ENCODE measurements at regions not wholly inside any gene's neighbourhood (a gene's known extent, or its start where the extent isn't known, plus 50 kb on each side); places are given as distances from the start of the nearest gene placed in this dataset.

DNA sequence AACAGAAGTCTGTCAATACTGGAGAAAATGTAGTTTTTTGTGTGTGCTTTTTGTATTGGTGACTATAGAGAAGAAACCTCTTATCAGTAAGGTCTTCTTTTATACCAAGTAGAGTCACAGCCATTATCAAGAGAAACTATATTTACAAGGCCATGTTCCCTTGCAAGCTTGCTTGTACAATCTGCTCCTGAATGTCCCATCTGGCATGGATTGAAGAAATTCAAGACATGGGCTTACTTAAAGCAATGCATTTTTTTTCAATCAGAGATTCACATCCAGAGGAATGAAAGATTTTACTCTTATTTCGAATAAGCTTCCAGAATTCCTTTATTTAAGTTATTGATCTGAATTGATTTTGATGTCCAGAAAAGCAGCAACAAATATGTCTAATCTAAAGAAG is 537.3 kb upstream of the RPS6KA3 start:
- no peak for DNase-seq
- no peaks in the 10 kb centered on the region for H3K4me1 Mint-ChIP-seq (ENCODE audit: low read depth)
- H3K4me3 Mint-ChIP-seq = no peak overlapping the region
- H3K36me3 Mint-ChIP-seq (ENCODE audit: low read depth) = no peaks in the 10 kb centered on the region
- no peak overlapping the region for H3K27ac Mint-ChIP-seq
- no peaks in the 10 kb centered on the region for H3K9me3 Mint-ChIP-seq
- peaks cover 8% of the 10 kb centered on the region for H3K27me3 Mint-ChIP-seq

DNA sequence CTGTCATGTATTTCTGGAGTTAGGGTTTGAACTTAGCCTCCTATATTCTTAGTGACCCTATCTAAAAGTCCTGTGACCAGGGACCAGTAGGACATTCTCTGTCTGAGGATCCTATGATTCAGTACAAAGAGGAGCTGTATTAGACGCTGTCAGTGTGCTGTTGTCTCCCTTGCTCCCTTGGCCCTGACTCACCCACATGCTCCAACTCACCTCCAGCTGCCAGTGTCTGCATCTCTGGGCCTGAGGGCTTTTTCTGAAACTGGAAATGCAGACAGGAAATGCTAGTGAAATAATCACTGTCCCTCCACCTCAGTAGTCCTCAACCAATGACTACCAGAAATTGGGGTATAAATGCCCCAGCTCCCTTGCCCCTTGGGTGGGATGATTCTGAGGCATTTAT is 535.3 kb upstream of the RPS6KA3 start:
- H3K9me3 Mint-ChIP-seq = no peaks in the 10 kb centered on the region
- no peaks in the 10 kb centered on the region for H3K4me1 Mint-ChIP-seq (ENCODE audit: low read depth)
- H3K4me3 Mint-ChIP-seq = no peak overlapping the region
- H3K27me3 Mint-ChIP-seq = peaks cover 10% of the 10 kb centered on the region
- no peaks in the 10 kb centered on the region for H3K36me3 Mint-ChIP-seq (ENCODE audit: low read depth)
- no peak overlapping the region for H3K27ac Mint-ChIP-seq
- no peak for DNase-seq

DNA sequence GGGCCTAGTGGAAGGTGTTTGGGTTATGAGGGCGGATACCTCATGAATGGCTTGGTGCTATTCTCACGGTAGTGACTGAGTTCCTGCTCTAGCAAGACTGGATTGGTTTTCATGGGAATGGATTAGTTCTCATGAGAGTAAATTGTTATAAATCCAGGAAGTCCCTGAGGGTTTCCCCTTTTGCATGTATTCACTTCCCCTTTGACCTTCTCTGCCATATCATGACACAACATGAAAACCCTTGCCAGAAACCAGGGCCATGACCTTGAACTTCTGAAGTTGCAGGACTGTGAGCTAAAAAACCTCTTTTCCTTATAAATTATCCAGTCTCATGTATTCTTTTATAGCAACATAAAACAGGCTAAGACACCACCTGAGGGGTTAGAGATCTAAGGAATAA is 529.7 kb upstream of the RPS6KA3 start:
- no peak overlapping the region for H3K4me3 Mint-ChIP-seq
- H3K9me3 Mint-ChIP-seq = no peaks in the 10 kb centered on the region
- H3K36me3 Mint-ChIP-seq (ENCODE audit: low read depth) = no peaks in the 10 kb centered on the region
- H3K27me3 Mint-ChIP-seq = peaks cover 14% of the 10 kb centered on the region
- DNase-seq = no peak
- no peaks in the 10 kb centered on the region for H3K4me1 Mint-ChIP-seq (ENCODE audit: low read depth)
- H3K27ac Mint-ChIP-seq = no peak overlapping the region

DNA sequence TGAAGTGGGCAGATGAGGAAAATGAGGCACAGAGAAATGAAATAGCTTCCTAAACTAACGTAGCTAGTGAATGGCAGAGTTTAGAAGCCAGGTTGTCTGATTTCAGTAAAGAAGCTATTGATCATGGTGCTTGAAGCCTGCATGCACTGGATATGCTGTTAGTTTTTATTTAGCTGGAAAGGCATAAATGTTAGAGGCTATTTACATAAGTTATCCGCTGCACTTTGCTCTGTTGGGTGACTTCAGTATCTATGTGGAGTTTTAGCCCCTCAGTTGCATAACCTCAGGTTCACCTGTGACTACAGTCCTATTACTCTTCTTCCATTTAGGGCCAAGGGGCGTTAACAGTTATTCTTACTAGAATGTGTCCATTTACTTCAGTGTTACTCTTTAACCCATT is 522.4 kb upstream of the RPS6KA3 start:
- Mint-ChIP-seq H3K4me1 (ENCODE audit: low read depth) (no peaks in the 10 kb centered on the region), H3K4me3 (no peak overlapping the region), H3K9me3 (no peaks in the 10 kb centered on the region), H3K27me3 (no peaks in the 10 kb centered on the region), H3K27ac (no peak overlapping the region), H3K36me3 (ENCODE audit: low read depth) (no peaks in the 10 kb centered on the region)
- no peak for DNase-seq

DNA sequence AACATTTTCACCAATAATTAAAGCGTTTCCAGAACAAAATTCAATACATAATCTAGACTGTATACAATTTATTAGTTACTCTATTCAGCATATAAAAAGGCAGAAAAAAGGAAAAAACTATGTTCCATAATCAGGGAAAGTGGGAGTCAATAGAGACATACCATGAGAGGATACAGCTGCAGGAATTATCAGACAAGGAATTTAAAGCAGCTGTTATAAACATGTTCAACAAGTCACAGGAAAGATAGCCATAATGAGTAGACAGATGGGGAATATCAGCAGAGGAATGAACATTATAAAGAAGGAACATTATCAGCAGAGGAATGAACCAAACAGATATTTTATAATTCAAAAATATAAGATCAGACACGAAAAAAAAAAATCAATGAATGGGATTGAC is 500.6 kb upstream of the RPS6KA3 start:
- Mint-ChIP-seq H3K4me1 (ENCODE audit: low read depth) (no peaks in the 10 kb centered on the region), H3K4me3 (no peak overlapping the region), H3K9me3 (peaks cover 10% of the 10 kb centered on the region), H3K36me3 (ENCODE audit: low read depth) (no peaks in the 10 kb centered on the region), H3K27me3 (peaks cover 8% of the 10 kb centered on the region), H3K27ac (no peak overlapping the region)
- DNase-seq = no peak

DNA sequence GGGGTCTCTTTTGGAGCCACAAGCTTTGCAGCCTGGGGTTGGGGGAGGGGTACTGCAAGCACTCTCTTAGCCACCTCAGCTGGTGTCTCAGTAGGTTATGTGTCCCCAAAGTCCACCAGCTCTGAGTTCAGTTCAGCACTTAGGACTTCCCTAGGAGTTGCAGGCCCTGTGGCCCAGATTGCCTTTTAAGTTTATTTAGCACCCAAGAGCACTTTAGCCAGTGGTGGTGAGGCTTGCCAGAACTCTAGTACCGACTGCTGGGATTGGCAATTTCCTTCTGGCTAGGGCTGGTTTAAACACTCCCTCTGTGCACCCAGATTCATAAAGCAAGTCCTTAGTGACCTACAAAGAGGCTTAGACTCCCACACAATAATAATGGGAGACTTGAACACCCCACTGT is 489.9 kb upstream of the RPS6KA3 start:
- Mint-ChIP-seq H3K4me1 (ENCODE audit: low read depth) (no peaks in the 10 kb centered on the region), H3K9me3 (no peaks in the 10 kb centered on the region), H3K27me3 (peaks cover 33% of the 10 kb centered on the region), H3K4me3 (no peak overlapping the region), H3K36me3 (ENCODE audit: low read depth) (no peaks in the 10 kb centered on the region), H3K27ac (no peak overlapping the region)
- DNase-seq = no peak

DNA sequence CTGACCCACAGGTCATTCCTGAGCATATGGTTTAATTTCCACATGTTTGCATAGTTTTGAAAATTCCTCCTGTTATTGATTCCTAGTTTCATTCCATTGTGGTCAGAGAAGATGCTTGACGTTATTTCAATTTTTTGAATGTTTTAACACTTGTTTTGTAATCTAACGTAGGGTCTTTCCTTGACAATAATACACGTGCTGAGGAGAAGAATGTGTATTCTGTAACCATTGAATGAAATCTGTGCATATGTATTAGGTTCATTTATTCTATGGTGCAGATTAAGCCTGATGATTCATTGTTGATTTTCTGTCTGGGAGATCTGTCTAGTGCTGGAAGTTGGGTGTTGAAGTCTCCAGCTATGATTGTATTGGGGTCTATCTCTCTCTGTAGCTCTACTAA is 486.4 kb upstream of the RPS6KA3 start:
- H3K27me3 Mint-ChIP-seq = peaks cover 43% of the 10 kb centered on the region
- no peak for DNase-seq

DNA sequence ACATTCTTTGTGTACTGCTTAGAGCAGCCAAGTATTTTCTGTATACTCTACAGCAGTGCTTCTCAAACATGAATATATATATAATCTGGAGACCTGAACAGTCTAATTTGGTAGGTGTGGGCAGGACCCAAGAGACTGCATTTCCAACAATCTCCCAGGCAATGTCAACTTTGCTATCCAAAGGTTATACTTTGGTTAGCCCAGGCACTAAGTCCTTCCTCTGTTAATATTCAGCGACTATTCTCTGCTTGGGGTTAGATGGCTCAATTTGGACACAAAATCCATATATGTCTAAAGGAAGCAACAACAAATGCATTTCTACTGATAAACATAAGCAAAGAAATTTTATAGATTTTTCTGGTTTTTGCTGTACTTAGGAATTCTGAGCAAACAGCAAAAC is 480.0 kb upstream of the RPS6KA3 start:
- Mint-ChIP-seq H3K4me1 (ENCODE audit: low read depth) (no peaks in the 10 kb centered on the region), H3K4me3 (no peak overlapping the region), H3K36me3 (ENCODE audit: low read depth) (no peaks in the 10 kb centered on the region), H3K27me3 (peaks cover 22% of the 10 kb centered on the region), H3K27ac (no peak overlapping the region), H3K9me3 (no peaks in the 10 kb centered on the region)
- DNase-seq = no peak

More for the DNA sequence above, 486.4 kb upstream of the RPS6KA3 start:
- no peaks in the 10 kb centered on the region for H3K9me3 Mint-ChIP-seq
- no peaks in the 10 kb centered on the region for H3K4me1 Mint-ChIP-seq (ENCODE audit: low read depth)
- H3K4me3 Mint-ChIP-seq = no peak overlapping the region
- H3K36me3 Mint-ChIP-seq (ENCODE audit: low read depth) = no peaks in the 10 kb centered on the region
- no peak overlapping the region for H3K27ac Mint-ChIP-seq

DNA sequence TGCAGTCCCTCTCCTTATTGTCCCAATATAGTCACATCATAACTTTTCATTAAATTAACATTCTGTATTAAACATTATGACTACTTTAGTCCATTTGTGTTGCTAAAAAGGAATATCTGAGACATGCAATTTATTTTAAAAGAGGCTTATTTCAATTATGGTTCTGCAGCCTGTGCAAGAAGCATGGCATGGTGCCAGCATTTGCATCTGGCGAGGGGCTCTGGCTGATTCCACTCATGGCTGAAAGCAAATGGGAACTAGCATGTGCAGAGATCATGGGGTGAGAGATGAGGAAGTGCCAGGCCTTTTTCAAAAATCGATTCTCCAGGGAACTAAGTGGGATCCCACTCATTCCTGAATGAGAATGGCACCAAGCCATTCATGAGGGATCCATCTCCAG is 476.3 kb upstream of the RPS6KA3 start:
- H3K27ac Mint-ChIP-seq = no peak overlapping the region
- peaks cover 23% of the 10 kb centered on the region for H3K27me3 Mint-ChIP-seq
- H3K4me3 Mint-ChIP-seq = no peak overlapping the region

DNA sequence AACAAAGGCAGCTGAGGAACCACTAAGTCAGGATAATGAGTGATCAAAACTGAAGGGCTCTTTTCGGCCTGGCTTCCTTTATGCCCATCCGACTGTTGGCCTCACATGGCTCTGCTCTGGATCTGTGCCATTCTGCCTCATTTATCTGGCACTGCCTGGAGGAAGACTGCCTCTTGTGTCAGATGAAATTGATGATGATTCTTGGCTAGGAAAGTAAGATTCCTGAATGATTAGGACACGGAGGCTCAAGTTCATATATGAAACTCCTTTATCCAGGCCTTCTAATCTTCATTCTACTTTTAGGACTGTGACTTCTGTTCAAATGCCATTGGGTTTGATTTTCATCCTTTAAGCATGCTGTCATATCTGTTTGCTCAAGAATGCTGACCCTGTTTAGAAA is 475.4 kb upstream of the RPS6KA3 start:
- Mint-ChIP-seq H3K27ac (no peak overlapping the region), H3K4me3 (no peak overlapping the region), H3K4me1 (ENCODE audit: low read depth) (no peaks in the 10 kb centered on the region), H3K9me3 (no peaks in the 10 kb centered on the region), H3K27me3 (peaks cover 23% of the 10 kb centered on the region), H3K36me3 (ENCODE audit: low read depth) (no peaks in the 10 kb centered on the region)
- no peak for DNase-seq

More for the DNA sequence above, 476.3 kb upstream of the RPS6KA3 start:
- DNase-seq = no peak
- no peaks in the 10 kb centered on the region for H3K36me3 Mint-ChIP-seq (ENCODE audit: low read depth)
- H3K9me3 Mint-ChIP-seq = no peaks in the 10 kb centered on the region
- H3K4me1 Mint-ChIP-seq (ENCODE audit: low read depth) = no peaks in the 10 kb centered on the region

DNA sequence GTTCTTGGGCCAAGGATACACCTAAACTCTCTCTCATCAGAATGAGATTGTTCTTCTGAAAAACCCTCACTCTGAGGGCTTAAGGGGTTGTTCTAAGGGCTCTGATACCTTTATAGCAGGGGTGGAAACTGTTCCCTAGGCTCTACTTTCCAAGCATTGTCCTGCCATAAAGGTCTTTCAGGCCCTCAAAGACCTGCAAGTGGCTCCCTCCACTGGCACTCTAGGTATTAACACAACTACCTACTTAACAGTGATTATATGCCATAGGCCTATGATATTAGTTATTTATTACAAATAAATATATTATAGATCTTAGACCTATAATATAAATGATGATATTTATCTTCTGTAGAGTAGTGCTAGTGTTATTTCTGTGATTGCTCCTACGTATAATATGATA is 473.7 kb upstream of the RPS6KA3 start:
- H3K4me1 Mint-ChIP-seq (ENCODE audit: low read depth) = no peaks in the 10 kb centered on the region

DNA sequence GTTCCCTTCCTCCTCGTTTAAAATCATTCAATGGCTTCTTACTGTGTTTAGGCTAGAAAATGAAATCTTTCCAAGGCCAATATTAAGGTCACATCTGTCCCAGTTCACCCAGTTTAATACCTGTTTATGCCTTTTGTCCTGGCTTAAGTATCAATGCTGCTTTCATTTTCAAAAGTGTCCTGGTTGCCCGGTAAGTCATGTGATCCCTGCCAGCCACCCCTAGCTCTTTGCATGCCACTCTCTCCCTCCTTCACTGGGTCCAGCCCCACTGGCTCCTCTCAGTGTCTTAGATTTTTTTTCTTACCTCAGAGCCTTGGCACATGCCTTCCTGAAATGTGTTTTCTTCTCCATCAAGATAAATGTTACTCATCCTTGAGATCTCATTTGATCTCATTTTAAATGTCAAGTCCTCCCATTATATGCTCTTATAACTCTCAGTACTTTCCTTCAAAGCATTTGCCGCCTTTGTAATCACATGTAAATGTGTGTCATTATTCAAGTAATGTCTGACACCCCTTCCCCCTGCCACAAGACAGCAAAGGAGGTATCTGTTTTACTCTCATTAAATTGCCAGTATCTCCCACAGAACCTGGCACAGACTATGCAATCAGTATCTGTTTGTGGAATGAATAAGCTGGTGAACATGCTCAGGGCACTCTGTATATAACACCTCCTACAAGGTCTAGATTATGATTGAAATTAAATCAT is 472.5 kb upstream of the RPS6KA3 start:
- Mint-ChIP-seq H3K36me3 (ENCODE audit: low read depth) (no peaks in the 10 kb centered on the region), H3K4me1 (ENCODE audit: low read depth) (no peaks in the 10 kb centered on the region), H3K27ac (no peak overlapping the region), H3K4me3 (no peak overlapping the region), H3K9me3 (no peaks in the 10 kb centered on the region), H3K27me3 (peaks cover 31% of the 10 kb centered on the region)
- no peak for DNase-seq

More for the DNA sequence above, 473.7 kb upstream of the RPS6KA3 start:
- Mint-ChIP-seq H3K27ac (no peak overlapping the region), H3K36me3 (ENCODE audit: low read depth) (no peaks in the 10 kb centered on the region), H3K27me3 (peaks cover 30% of the 10 kb centered on the region), H3K4me3 (no peak overlapping the region), H3K9me3 (no peaks in the 10 kb centered on the region)
- no peak for DNase-seq

DNA sequence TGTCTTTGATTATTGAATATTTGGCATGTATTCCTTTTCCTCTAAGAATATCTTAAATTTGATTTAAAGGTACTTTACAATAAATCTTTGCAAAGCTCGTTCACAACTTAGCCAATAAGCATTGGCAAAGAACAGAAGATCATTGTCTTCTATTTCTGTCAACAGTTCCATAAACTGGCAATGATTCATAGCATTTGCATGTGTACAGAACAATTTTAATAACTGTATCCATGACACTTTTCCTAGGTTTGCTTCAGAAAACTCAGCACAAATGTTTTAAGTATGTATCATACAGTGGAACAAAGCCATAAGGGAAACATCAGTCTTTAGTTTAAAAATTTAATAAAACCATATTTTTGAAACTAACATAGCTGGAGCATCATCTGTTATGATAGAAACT is 462.7 kb upstream of the RPS6KA3 start:
- Mint-ChIP-seq H3K9me3 (no peaks in the 10 kb centered on the region), H3K27me3 (peaks cover 17% of the 10 kb centered on the region), H3K36me3 (ENCODE audit: low read depth) (no peaks in the 10 kb centered on the region), H3K4me1 (ENCODE audit: low read depth) (no peaks in the 10 kb centered on the region), H3K27ac (no peak overlapping the region), H3K4me3 (no peak overlapping the region)
- DNase-seq = no peak

DNA sequence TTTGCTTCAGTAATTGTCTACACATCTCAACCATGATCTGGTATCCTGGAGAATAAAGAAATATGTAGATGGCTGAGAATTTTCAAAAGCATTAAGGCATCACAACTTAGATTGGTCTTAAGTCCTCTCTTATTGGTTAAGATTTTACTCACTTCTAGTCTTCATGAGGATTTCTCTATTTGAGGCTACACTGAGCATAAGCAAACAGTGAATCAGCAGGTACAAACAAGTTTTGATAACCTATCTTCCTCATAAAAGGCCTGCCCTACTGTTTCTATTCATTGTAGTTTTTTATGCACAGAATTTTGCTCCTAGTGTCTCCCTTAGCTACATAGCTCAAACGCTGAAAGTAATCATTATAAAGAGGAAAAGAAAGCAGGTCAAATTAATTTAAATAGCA is 460.7 kb upstream of the RPS6KA3 start:
- H3K36me3 Mint-ChIP-seq (ENCODE audit: low read depth) = no peaks in the 10 kb centered on the region
- H3K27ac Mint-ChIP-seq = no peak overlapping the region
- peaks cover 11% of the 10 kb centered on the region for H3K27me3 Mint-ChIP-seq
- no peak for DNase-seq
- no peaks in the 10 kb centered on the region for H3K9me3 Mint-ChIP-seq
- H3K4me3 Mint-ChIP-seq = no peak overlapping the region
- no peaks in the 10 kb centered on the region for H3K4me1 Mint-ChIP-seq (ENCODE audit: low read depth)

DNA sequence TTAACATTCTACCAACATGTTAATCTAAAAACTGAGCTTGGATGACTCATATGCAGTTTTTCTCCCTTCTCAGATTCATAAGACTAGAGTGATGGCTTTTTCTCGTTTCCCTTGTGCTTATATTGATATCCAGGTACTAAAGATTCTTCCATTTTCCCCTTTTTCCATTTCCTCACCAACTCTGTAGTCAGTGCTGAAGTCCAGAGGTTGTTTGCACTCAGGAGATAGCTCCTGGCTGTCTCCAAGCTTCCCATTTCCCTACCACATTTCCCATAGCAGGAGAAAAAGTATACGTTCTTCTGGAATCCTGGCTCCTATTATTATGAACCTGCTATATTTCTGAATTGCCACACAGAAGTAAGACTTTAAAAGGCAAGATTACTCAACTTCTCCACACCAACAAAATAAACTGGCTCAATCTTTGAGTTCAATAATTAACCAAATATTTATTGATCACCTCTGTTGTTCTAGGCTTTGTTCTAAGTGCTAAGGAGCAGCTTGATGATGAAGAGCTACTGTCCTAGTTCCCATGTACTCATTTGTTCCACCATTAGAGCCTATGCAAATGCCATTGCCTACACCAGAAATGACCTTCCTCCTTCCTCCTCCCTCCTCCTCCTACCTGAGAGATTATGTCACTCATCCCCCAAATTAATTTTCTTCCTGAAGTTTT is 454.4 kb upstream of the RPS6KA3 start:
- Mint-ChIP-seq H3K4me3 (no peak overlapping the region), H3K9me3 (no peaks in the 10 kb centered on the region), H3K4me1 (ENCODE audit: low read depth) (no peaks in the 10 kb centered on the region), H3K27ac (no peak overlapping the region), H3K36me3 (ENCODE audit: low read depth) (no peaks in the 10 kb centered on the region), H3K27me3 (peaks cover 15% of the 10 kb centered on the region)
- no peak for DNase-seq

Measured in activated T-cell treated with anti-CD3 and anti-CD28 coated beads, Interleukin-2, amount 50 U/mL, for 24 hours (primary cell).